HG03095 (cell line): ENCODE measurements at regions not wholly inside any gene's neighbourhood (a gene's known extent, or its start where the extent isn't known, plus 50 kb on each side); places are given as distances from the start of the nearest gene placed in this dataset.
A peak's percentile ranks its signal among the peaks of the same experiment; 100 is the strongest.

Experiments used
- ATAC-seq: cut with Tn5 transposase; IDR thresholded peaks from one replicate; pipeline ENCODE4 v1.9.1; 2021; ENCODE audit warnings: moderate library complexity; ENCODE audit not compliant: unreplicated experiment

DNA sequence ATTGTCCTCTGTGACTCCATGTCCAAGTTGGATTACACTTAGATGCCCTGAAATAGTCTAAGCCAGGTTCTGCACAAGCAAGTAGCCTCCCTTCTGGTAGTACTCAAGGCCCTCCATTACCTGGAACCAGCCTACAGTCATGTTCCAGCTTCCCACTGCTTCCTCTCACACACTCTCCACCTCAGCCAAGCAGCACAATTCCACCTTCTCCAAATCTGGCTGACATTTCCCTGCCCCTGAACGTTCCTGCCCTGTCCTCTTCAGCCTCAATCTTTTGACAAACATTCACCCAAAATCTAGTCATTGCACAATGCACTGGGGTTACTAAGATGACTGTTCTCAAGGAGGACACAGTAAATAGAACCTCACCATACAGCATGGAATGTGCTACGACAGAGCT lies 95.3 kb upstream of the KLHL29 start:
- no peak for ATAC-seq

DNA sequence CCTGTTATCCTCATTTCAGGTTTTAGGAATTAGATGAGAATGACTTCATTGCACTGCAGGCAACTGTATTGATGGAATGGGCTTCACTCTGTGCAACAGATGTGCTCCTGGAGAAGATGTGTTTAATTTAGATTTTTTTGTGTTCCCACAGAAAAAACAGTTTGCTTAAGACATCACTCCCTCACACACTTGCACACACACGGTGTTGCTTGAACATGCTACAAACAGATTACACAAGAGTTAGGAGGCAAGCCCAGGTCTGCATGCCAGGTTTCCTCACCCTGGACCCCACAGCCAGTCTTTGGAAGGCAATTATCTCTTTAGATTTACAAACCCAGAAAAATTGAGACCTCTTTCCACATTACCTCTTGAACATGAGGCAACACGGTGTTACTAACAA lies 93.7 kb upstream of the KLHL29 start:
- ATAC-seq = no peak

GRCh38 chr2:23292024-23292423 lies 93.0 kb upstream of the KLHL29 start:
- no peak for ATAC-seq

DNA sequence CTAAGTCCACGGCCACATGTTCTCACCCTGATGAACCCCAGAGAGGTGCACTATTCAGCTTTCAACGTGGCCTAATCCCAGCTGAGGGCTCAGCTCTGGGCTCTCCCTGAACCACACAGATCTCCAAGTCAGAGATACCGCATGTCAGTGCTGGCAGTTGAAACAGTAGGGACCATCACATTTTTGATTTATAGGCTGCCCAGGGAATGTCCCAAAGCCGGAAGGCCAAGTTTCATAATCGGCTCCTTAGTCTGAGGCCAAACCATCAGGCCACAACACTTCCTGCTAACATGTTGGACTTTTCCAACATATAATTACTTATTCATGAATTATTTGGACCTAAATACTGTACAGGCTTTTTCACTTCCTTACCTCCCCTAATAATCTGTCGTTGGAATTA lies 91.9 kb upstream of the KLHL29 start:
- ATAC-seq = no peak

DNA sequence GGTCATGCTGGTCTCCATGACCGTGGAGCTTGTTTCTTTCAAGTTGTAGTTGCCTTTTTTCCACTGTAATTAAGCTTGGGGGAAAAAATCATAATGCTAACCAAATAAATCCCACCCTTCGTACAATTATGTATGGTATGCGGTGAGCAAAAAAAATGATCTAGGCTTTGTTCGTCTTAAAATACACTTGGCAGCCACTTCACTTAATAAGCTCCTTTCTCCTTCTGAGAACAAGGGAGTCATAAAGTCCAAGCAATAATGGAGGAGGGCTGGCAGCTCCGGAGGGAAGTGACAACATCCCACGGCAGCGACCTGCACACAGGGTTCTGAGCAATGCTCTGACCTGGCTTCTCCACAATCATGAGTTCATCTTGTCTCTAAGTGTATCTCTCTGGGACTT lies 91.2 kb upstream of the KLHL29 start:
- no peak for ATAC-seq

DNA sequence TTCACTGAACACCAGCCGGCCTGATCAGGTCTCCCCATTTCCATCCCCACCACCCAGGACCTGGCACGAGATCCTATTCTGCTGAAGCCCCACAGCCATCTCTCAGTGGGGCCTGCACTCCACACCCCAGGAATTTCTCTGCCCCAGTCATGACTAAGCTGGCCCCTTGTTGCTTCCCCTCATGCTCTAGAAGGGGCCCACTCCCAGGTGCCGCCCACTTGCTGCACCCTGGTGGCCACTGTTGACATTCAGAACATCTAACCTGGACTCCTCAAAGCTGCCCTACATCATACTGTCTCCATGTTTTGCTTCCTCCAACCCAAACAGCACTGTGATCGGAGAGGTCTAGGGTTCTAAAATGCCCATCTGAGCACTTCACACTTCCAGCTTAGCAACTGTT lies 90.7 kb upstream of the KLHL29 start:
- no peak for ATAC-seq

GRCh38 chr2:23296691-23297090 lies 88.3 kb upstream of the KLHL29 start:
- no peak for ATAC-seq

GRCh38 chr2:23297112-23297511 lies 87.9 kb upstream of the KLHL29 start:
- ATAC-seq = no peak

DNA sequence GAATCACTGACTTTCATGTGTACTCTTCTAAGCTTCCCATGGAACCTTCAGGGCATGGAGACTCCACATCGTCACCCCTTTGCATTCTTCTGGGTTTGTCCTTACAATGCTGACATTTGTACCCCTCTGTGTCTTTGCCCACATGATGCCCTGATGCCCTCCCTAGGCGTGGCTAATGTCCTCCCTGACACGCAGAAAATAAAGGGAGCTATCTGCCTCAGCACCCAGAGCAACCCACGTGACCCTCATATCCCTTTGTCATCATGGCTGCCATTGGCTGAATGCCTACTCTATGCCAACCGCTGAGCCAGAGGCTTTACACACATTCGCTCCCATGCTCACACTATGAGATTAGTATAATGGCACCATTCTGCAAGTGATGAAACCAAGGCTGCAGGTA lies 86.4 kb upstream of the KLHL29 start:
- ATAC-seq = no peak

DNA sequence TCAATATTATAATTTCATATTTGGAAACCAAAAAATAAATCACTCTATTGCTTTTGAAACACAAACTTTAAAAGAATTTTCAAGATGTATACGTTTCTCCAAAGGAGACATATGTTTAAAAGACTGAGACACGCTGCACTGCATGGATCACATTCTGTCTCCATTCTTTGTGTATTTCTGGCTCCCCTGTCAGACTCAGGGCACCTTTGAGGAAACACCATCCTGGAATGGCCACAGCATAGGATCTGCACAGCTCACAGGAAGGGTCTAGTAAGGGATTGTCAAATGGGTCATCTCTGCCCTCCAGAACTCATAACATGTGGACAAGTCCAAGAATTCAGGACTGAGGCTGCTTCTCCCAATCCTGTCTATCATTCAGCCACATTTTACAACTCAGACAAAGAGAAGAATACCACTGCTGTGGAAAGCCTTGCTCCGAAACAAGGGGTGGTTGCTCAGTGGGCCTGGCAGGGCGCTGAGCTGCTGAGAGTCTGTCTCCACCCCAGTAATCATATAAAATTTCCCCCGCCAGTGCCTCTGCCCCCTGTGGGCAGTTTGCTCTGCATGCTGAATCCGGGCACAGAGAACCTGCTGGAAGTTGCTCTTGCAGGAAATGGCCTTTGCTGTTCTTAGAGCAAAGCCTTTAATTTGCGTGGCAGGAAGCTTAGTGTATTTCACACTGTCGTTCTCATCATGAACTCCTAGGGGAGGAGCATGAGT lies 85.3 kb upstream of the KLHL29 start:
- ATAC-seq = no peak

DNA sequence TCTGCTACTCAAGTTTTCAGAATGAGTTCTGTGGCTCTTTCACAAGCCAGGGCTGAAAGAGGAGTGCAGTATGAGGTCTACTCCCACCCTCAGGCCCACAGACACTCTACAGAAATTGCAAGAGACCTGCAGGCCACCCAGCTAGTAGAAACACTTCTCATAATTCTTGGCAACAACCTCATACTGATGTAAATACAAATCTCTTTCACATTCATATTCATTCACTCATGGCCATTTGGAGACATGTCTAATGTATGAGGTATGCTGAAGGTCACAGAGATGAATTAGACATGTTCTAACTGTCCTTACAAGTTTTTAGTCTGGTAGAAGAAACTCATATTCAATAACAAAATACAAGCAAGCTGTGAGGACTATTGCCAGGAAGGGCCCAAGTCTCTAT lies 83.8 kb upstream of the KLHL29 start:
- ATAC-seq = no peak

- no peak for ATAC-seq
Measured at GRCh38 chr2:23302591-23302990, 82.4 kb upstream of the KLHL29 start.

DNA sequence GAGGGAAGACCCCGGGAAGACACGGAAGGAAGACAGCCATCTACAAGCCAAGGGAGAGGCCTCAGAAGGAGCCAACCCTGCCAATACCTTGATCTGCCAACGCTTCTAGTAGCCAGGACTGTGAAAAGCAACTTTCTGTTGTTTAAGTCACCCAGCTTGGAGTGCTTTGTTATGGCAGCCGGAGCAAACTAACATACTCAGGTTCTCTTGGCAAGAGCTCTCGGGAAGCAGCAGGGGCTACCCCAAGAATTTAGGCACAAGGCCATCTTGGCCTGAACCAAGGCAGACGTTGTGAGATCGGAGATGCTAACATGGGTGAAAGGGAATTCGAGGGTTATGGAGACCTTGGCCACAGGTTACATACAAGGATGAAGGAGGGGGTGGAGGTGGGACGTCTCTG lies 78.6 kb upstream of the KLHL29 start:
- no peak for ATAC-seq

GRCh38 chr2:23311186-23311585 lies 73.8 kb upstream of the KLHL29 start:
- ATAC-seq = no peak

DNA sequence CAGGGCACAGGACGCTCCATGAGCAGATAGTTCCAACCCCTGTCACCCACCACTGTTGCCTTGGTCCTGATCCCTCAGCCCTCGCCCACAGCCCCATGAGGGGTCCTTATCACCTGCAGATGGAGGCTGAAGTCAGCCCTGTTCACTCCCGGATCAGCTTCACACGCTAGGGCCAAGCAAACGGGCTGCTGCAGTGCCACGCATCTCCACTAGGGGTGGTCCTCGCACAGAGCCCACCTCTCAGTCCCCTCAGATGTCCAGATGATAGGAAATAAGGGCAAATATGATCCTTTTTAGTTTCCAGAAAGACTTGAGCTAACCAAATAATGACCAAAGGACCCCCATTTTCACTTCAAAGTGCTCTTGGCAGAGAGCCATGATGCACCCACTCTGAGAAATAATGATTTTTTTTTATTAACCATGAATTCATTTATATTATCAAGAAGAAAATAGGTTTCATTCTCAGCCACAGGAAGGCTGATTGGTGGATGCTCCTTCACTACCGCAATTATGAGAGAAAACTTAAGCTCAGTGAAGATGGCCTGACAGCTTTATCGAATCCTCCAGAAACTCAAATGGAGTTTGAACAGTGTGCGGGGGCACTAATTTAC lies 71.9 kb upstream of the KLHL29 start:
- peak; percentile 78 for ATAC-seq

- ATAC-seq = no peak
Measured at GRCh38 chr2:23314687-23315086, 70.3 kb upstream of the KLHL29 start.

DNA sequence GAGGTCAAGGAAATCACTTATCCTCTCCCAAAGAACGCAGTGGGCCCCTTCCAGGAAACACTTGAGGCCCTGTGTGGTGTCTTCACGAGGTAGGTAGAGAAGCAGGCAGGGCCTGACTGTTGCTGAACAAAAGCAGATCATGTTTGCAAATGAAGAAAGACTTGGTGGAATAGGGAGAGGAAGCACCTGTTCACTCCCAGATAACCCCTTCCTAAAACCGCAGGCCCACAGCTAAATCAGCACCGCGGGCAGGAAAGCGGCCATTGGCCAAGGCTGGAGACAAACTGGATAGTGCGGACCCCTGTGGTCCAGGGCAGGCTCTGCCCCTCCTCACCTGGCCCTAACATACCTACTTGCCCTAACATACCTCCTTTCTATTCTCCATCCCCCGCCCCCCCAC lies 64.9 kb upstream of the KLHL29 start:
- ATAC-seq = no peak

DNA sequence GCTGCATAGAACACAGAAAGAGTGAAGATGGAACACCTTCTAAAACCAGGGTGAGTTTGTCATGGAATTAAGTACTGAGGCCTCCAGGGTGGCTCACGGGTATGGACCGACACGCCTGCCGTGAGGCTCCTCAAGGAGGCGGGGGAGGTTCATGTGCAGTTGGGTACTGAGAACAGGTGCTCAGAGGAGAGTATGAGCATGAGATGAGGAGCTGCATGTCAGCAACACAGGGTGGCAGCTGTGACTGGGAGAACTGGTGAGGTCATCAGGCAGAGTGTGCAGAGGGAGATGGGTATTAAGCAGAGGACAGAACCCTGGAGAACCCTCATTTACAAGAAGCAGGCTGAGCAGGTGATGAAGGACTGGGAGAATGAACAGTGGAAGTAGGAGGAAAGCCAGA lies 63.2 kb upstream of the KLHL29 start:
- ATAC-seq = no peak

- no peak for ATAC-seq
Measured at GRCh38 chr2:23322567-23323197, 62.3 kb upstream of the KLHL29 start.

DNA sequence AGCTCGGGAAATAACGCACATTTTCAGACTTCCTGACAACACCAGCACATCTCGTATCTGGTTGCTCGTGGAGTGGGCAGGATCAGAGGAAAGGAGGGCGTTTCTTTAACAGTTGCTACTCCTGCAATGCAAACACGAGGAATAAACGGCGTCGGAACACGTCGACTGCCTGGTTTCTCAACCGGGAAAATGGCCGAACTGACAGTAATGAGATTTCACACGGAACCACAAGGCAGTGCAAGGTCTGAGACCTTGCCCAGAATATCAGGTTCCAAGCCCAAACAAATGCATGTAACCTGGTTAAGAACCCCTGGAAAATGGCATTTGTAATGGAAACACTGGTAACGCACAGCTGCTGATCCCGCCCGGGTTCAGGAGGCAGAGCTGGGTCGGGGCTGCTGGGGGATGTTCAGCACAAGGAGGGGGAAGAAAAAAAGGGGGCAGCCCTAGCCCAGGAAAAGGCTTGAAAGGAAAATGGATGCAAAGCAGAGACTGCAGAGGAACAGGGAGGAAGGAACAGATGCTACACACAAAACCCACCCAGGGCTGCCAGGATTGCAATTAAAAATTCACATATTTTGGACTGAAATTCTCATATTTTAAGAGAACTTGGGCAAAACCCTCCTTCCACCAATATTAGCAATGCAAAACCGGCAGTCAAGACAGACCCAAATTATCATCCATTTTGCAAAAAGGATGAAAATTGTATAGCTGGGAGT lies 61.6 kb upstream of the KLHL29 start:
- ATAC-seq = no peak

GRCh38 chr2:23323917-23324680 lies 60.9 kb upstream of the KLHL29 start:
- ATAC-seq = no peak
